Activated CD4-positive, alpha-beta T cell treated with anti-CD3 and anti-CD28 coated beads for 36 hours (primary cell): ENCODE measurements at regions not wholly inside any gene's neighbourhood (a gene's known extent, or its start where the extent isn't known, plus 50 kb on each side); places are given as distances from the start of the nearest gene placed in this dataset.

Experiments
- ATAC-seq: fragments of 200-7000 bp; cut with Tn5 transposase; one replicate; pipeline ENCODE4 v1.10.0; 2021; ENCODE audit warnings: mild to moderate bottlenecking, moderate library complexity
- CTCF ChIA-PET: fragments of 350-600 bp; sonication (Branson Sonifier 250); formaldehyde crosslinking; loops from one replicate; lab custom pipeline; 2021; ENCODE audit warnings: antibody characterized with exemption; lab: Charles Lee
- POLR2A ChIA-PET: fragments of 350-600 bp; sonication (Branson Sonifier 250); formaldehyde crosslinking; loops from one replicate; lab custom pipeline; 2021; ENCODE audit warnings: antibody characterized with exemption, inconsistent platforms; lab: Charles Lee
- DNase-seq: peaks from one replicate; pipeline ENCODE4 v3.0.0-alpha.2; 2020
- H3K27ac Mint-ChIP-seq: one replicate; pipeline ENCODE4 v1.8.0; 2021; ENCODE audit warnings: mixed read lengths
- H3K27me3 Mint-ChIP-seq: one replicate; pipeline ENCODE4 v1.8.0; 2021; ENCODE audit warnings: mixed read lengths
- H3K36me3 Mint-ChIP-seq: one replicate; pipeline ENCODE4 v1.8.0; 2021; ENCODE audit warnings: low read depth, mixed read lengths
- H3K4me1 Mint-ChIP-seq: one replicate; pipeline ENCODE4 v1.8.0; 2021; ENCODE audit warnings: mixed read lengths
- H3K4me3 Mint-ChIP-seq: one replicate; pipeline ENCODE4 v1.8.0; 2021; ENCODE audit warnings: mild to moderate bottlenecking, moderate library complexity, mixed read lengths
- H3K9me3 Mint-ChIP-seq: one replicate; pipeline ENCODE4 v1.8.0; 2021; ENCODE audit warnings: low read depth, mixed read lengths
- intact Hi-C, 2 experiments: fragments of 100-400 bp; cut with DNase I in 1 of 2; cut with micrococcal nuclease in 1 of 2; formaldehyde crosslinking; loops; one replicate each; pipeline versions ENCODE4 v1.14.2 to v1.15.1; 2022 to 2024; cut with DNase I, micrococcal nuclease

- POLR2A ChIA-PET = no interaction called here
Observed at GRCh38 chr1:219304227-219305226, 130.8 kb downstream of the LYPLAL1 start.

GRCh38 chr1:219302697-219303096, 129.0 kb downstream of the LYPLAL1 start:
- no peak overlapping the region for H3K27ac Mint-ChIP-seq
- H3K4me1 Mint-ChIP-seq = no peaks in the 10 kb centered on the region
- ChIA-PET POLR2A (no interaction called here), CTCF (interaction anchor here (0.5 kb wide), 1 partner anchor 69 kb away, joined by 3 read pairs; no protein-coding TSS in a partner anchor)
- peaks cover 7% of the 10 kb centered on the region for H3K9me3 Mint-ChIP-seq
- ATAC-seq (no peak), DNase-seq (no peak)
- intact Hi-C loops = no loop called here
- no peak overlapping the region for H3K4me3 Mint-ChIP-seq
- H3K36me3 Mint-ChIP-seq = no peaks in the 10 kb centered on the region
- peaks cover 2% of the 10 kb centered on the region for H3K27me3 Mint-ChIP-seq

More at GRCh38 chr1:219304227-219305226, 130.8 kb downstream of the LYPLAL1 start:
- H3K36me3 Mint-ChIP-seq = no peaks in the 10 kb centered on the region
- H3K4me3 Mint-ChIP-seq = no peak overlapping the region
- DNase-seq (no peak), ATAC-seq (no peak)
- H3K27me3 Mint-ChIP-seq = peaks cover 2% of the 10 kb centered on the region
- H3K27ac Mint-ChIP-seq = no peak overlapping the region
- CTCF ChIA-PET = no interaction called here
- H3K4me1 Mint-ChIP-seq = no peaks in the 10 kb centered on the region
- H3K9me3 Mint-ChIP-seq = peaks cover 11% of the 10 kb centered on the region
- intact Hi-C loops = no loop called here

GRCh38 chr1:219299420-219299819, 125.7 kb downstream of the LYPLAL1 start:
- ATAC-seq (no peak), DNase-seq (no peak)
- peaks cover 2% of the 10 kb centered on the region for H3K27me3 Mint-ChIP-seq
- no peaks in the 10 kb centered on the region for H3K36me3 Mint-ChIP-seq
- H3K4me1 Mint-ChIP-seq = no peaks in the 10 kb centered on the region
- intact Hi-C loops = no loop called here
- H3K4me3 Mint-ChIP-seq = no peak overlapping the region
- CTCF ChIA-PET = no interaction called here
- H3K27ac Mint-ChIP-seq = no peak overlapping the region
- H3K9me3 Mint-ChIP-seq = no peaks in the 10 kb centered on the region
- POLR2A ChIA-PET = no interaction called here

- Mint-ChIP-seq H3K4me1 (no peaks in the 10 kb centered on the region), H3K36me3 (no peaks in the 10 kb centered on the region), H3K27me3 (no peaks in the 10 kb centered on the region), H3K4me3 (no peak overlapping the region), H3K27ac (no peak overlapping the region), H3K9me3 (no peaks in the 10 kb centered on the region)
- intact Hi-C loops = no loop called here
- DNase-seq (no peak), ATAC-seq (no peak)
- ChIA-PET CTCF (interaction anchor here (1.1 kb wide), 1 partner anchor 31 kb away, joined by 5 read pairs; no protein-coding TSS in a partner anchor), POLR2A (no interaction called here)
Observed at GRCh38 chr1:219298571-219299148, 125.0 kb downstream of the LYPLAL1 start.

- POLR2A ChIA-PET = no interaction called here
- no peak for ATAC-seq
- H3K4me1 Mint-ChIP-seq = no peaks in the 10 kb centered on the region
- H3K4me3 Mint-ChIP-seq = no peak overlapping the region
- no peak overlapping the region for H3K27ac Mint-ChIP-seq
- DNase-seq = no peak
- H3K36me3 Mint-ChIP-seq = no peaks in the 10 kb centered on the region
- H3K9me3 Mint-ChIP-seq = no peaks in the 10 kb centered on the region
- intact Hi-C loops = no loop called here
- no peaks in the 10 kb centered on the region for H3K27me3 Mint-ChIP-seq
- CTCF ChIA-PET = interaction anchor here (1.6 kb wide), 1 partner anchor 9 kb away, joined by 3 read pairs; no protein-coding TSS in a partner anchor
Observed at GRCh38 chr1:219296430-219297355, 123.0 kb downstream of the LYPLAL1 start.

- H3K4me1 Mint-ChIP-seq = no peaks in the 10 kb centered on the region
- H3K36me3 Mint-ChIP-seq = no peaks in the 10 kb centered on the region
- DNase-seq = no peak
- ATAC-seq = no peak
- POLR2A ChIA-PET = no interaction called here
- H3K27me3 Mint-ChIP-seq = no peaks in the 10 kb centered on the region
- H3K27ac Mint-ChIP-seq = no peak overlapping the region
- intact Hi-C loops = no loop called here
- CTCF ChIA-PET = no interaction called here
- H3K4me3 Mint-ChIP-seq = no peak overlapping the region
- no peaks in the 10 kb centered on the region for H3K9me3 Mint-ChIP-seq
Observed at GRCh38 chr1:219294251-219294650, 120.6 kb downstream of the LYPLAL1 start.

GRCh38 chr1:219293410-219293809, 119.7 kb downstream of the LYPLAL1 start:
- Mint-ChIP-seq H3K4me3 (no peak overlapping the region), H3K9me3 (no peaks in the 10 kb centered on the region), H3K27me3 (no peaks in the 10 kb centered on the region), H3K4me1 (no peaks in the 10 kb centered on the region), H3K27ac (no peak overlapping the region), H3K36me3 (no peaks in the 10 kb centered on the region)
- ATAC-seq (no peak), DNase-seq (no peak)
- ChIA-PET POLR2A (no interaction called here), CTCF (no interaction called here)
- intact Hi-C loops = no loop called here

- ChIA-PET CTCF (interaction anchor here (1.0 kb wide), 1 partner anchor 26 kb away, joined by 3 read pairs; no protein-coding TSS in a partner anchor), POLR2A (no interaction called here)
- H3K4me3 Mint-ChIP-seq = no peak overlapping the region
- ATAC-seq (no peak), DNase-seq (no peak)
- no peaks in the 10 kb centered on the region for H3K9me3 Mint-ChIP-seq
- no peaks in the 10 kb centered on the region for H3K4me1 Mint-ChIP-seq
- intact Hi-C loops = no loop called here
- H3K27me3 Mint-ChIP-seq = no peaks in the 10 kb centered on the region
- H3K27ac Mint-ChIP-seq = no peak overlapping the region
- no peaks in the 10 kb centered on the region for H3K36me3 Mint-ChIP-seq
Observed at GRCh38 chr1:219292999-219293398, 119.3 kb downstream of the LYPLAL1 start.

GRCh38 chr1:219292341-219292740, 118.7 kb downstream of the LYPLAL1 start:
- H3K4me3 Mint-ChIP-seq = no peak overlapping the region
- CTCF ChIA-PET = interaction anchor here (1.0 kb wide), 1 partner anchor 25 kb away, joined by 3 read pairs; no protein-coding TSS in a partner anchor
- peaks cover 1% of the 10 kb centered on the region for H3K36me3 Mint-ChIP-seq
- POLR2A ChIA-PET = no interaction called here
- DNase-seq (no peak), ATAC-seq (no peak)
- intact Hi-C loops = no loop called here
- no peak overlapping the region for H3K27ac Mint-ChIP-seq
- H3K27me3 Mint-ChIP-seq = no peaks in the 10 kb centered on the region
- no peaks in the 10 kb centered on the region for H3K4me1 Mint-ChIP-seq
- H3K9me3 Mint-ChIP-seq = no peaks in the 10 kb centered on the region

- DNase-seq (no peak), ATAC-seq (no peak)
- no peak overlapping the region for H3K27ac Mint-ChIP-seq
- H3K4me3 Mint-ChIP-seq = no peak overlapping the region
- POLR2A ChIA-PET = no interaction called here
- CTCF ChIA-PET = no interaction called here
- H3K27me3 Mint-ChIP-seq = no peaks in the 10 kb centered on the region
- no peaks in the 10 kb centered on the region for H3K4me1 Mint-ChIP-seq
- intact Hi-C loops = no loop called here
- H3K36me3 Mint-ChIP-seq = peaks cover 1% of the 10 kb centered on the region
- no peaks in the 10 kb centered on the region for H3K9me3 Mint-ChIP-seq
Observed at GRCh38 chr1:219289171-219289570, 115.5 kb downstream of the LYPLAL1 start.

- ChIA-PET POLR2A (no interaction called here), CTCF (no interaction called here)
- Mint-ChIP-seq H3K9me3 (no peaks in the 10 kb centered on the region), H3K27me3 (no peaks in the 10 kb centered on the region), H3K4me1 (no peaks in the 10 kb centered on the region), H3K4me3 (no peak overlapping the region), H3K36me3 (peaks cover 1% of the 10 kb centered on the region), H3K27ac (no peak overlapping the region)
- intact Hi-C loops = no loop called here
- no peak for ATAC-seq
- DNase-seq = no peak
Observed at GRCh38 chr1:219283541-219283940, 109.9 kb downstream of the LYPLAL1 start.
